Fibroblast of mammary gland (primary cell): ENCODE measurements at regions not wholly inside any gene's neighbourhood (a gene's known extent, or its start where the extent isn't known, plus 50 kb on each side); places are given as distances from the start of the nearest gene placed in this dataset.
A peak's percentile ranks its signal among the peaks of the same experiment; 100 is the strongest.

Source experiments
- DNase-seq: peaks from one replicate; pipeline ENCODE4 v3.0.0-alpha.2; 2010; ENCODE audit warnings: low read depth
- H3K4me3 ChIP-seq: 2 replicates; pipeline ENCODE4 v1.5.1; 2011; ENCODE audit warnings: low read depth, mild to moderate bottlenecking, low read length, moderate library complexity; ENCODE audit not compliant: control insufficient read depth
- TF ChIP-seq, protein P1 (sequence below): conservative IDR thresholded peaks from 2 replicates; pipeline ENCODE4 v1.5.1; 2011; ENCODE audit warnings: low read depth, low read length, inconsistent platforms; ENCODE audit not compliant: control insufficient read depth, insufficient read depth

DNA sequence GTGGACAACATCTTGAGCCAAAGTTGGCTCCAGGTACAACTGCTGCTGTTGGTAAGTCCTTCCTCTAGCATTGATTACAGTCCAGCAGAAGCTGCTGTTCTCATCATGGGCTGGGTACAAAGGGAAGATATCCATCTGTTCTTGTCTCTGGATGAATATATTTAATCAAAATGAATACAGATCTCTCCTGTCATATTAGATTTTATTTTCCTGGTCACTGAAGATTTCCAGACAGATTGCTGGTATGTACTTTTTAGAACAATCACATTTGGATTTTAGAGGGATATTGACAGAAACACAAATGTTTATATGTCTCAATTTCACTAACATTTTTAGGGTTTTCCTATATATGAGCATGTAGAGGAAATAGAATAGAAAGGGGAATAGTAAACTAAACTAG is 155.4 kb upstream of the FHL2 start:
- DNase-seq, result no peak
- no peak overlapping the region for H3K4me3 ChIP-seq
- TF ChIP-seq, protein P1, sequence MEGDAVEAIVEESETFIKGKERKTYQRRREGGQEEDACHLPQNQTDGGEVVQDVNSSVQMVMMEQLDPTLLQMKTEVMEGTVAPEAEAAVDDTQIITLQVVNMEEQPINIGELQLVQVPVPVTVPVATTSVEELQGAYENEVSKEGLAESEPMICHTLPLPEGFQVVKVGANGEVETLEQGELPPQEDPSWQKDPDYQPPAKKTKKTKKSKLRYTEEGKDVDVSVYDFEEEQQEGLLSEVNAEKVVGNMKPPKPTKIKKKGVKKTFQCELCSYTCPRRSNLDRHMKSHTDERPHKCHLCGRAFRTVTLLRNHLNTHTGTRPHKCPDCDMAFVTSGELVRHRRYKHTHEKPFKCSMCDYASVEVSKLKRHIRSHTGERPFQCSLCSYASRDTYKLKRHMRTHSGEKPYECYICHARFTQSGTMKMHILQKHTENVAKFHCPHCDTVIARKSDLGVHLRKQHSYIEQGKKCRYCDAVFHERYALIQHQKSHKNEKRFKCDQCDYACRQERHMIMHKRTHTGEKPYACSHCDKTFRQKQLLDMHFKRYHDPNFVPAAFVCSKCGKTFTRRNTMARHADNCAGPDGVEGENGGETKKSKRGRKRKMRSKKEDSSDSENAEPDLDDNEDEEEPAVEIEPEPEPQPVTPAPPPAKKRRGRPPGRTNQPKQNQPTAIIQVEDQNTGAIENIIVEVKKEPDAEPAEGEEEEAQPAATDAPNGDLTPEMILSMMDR, result no peak

DNA sequence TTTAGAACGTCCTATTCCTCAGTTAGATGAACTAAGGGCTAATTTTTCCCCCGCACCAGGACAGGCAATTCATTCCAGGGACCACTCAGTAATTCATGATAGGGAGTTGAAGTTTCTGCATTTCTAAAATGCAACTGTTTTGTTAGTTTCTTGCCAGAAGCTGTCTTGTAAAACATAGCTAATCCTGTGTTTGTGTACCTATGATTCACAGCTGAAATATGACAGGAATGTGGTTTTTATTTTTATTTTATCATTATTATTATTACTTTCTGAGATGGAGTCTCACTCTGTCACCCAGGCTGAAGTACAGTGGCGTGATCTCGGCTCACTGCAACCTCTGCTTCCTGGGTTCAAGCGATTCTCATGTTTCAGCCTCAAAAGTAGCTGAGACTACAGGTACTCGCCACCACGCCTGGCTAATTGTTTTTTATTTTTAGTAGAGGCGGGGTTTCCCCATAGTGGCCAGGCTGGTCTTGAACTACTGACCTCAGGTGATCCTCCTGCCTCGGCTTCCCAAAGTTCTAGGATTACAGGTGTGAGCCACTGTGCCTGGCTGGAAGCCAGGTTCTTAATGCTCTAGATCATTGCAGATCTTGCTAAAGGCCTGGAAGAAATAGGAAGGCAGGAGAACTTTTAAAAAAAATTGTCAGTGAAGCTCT is 154.8 kb upstream of the FHL2 start:
- no peak overlapping the region for H3K4me3 ChIP-seq
- DNase-seq, result no peak
- TF ChIP-seq, protein P1, result no peak

DNA sequence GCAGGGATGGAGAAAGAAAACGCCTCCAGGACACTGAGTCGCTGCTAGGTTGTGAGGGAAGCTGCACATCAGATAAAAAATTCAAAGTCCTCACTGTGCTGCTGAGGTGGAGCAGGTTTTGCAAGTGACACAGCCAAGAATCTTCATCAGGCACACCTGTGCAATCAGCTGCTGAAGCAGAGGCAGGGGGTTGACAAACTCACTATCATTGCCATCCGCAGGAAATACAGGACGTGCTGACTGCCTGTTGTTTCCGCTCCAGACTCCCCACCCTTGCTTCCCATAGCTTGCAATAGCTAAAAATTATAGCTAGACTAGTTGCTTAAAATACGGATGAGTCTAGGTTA is 147.8 kb upstream of the FHL2 start:
- TF ChIP-seq, protein P1, result no peak
- no peak overlapping the region for H3K4me3 ChIP-seq
- DNase-seq, result no peak

DNA sequence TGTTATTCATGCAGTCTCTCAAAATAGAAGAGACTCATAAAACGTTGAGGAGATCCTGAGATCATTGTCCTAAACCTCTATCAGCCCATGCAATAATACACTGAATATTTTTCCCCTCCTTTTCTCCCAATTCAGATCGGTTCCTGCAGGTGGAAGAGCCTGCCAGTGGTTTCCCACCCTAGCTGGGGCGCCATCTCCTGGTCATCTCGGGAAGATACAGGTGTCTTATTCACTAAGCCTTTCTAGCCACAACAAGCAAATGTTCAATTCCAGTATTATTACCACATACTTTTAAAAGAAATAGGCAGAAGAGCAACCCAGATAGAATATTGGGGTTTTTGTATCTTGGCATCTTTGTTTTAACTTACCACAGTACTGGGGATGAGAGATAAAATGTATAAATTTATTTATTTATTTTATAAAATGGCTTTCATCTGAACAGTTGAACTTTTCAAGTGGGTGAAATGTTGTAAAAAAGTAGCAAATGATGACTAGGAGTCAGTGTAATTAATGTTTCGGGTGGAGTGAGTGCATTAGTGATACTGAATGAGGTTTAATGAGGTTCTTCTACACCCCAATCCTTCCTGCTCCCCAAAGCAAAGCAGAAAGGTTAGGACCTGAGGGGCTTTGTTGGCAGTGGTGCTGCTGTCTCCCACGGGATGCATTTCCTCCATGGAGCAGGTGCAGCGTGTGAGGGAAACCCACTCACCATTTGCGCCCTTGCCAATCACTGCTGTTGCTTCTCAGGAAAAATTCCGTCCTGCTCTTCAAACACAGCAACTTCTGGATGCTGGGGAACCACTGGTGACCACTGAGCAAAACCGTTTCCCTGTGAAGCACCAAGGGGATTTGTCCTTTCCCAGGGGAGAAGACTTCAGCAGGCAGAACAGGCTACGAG is 147.1 kb upstream of the FHL2 start:
- DNase-seq, result peak; percentile 67
- H3K4me3 ChIP-seq, result no peak overlapping the region
- TF ChIP-seq, protein P1, result peak; percentile 89

DNA sequence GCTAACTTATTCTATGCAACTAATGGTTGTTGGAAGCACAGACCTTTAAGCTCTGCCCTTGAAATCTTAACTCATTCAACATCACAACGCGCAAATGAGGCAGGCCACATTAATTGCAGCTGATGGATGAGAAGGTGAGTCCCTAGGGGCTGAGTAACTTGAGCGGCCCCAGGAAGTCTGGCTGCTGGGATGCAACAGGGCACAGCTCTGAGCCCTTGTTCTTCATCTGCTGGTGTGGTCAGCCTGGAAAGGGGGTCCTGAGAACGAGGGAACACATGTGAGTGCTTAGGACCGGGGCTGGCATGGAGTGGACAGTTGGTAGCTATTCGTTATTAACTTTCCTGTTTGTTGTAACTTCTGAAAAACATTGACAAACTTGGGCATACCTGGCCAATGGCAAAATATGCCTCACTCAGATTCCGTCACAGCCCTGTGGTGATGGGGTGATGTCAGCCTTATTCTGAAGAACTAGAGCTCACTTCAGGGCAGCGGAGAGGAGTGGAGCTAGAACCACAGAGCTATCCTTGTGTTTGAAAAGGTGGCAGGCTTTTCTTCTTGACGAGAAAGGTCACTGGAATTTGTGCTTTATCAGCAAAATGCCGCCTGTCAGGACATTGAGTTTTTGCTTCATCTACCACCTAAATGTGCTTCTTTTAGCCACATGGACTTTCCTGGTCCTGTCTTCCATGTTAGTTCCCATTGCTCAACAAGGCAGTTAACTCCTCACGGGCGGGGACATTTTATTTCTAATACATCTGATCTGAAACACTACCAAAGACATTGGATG is 145.9 kb upstream of the FHL2 start:
- no peak overlapping the region for H3K4me3 ChIP-seq
- no peak for DNase-seq
- TF ChIP-seq, protein P1, result no peak

DNA sequence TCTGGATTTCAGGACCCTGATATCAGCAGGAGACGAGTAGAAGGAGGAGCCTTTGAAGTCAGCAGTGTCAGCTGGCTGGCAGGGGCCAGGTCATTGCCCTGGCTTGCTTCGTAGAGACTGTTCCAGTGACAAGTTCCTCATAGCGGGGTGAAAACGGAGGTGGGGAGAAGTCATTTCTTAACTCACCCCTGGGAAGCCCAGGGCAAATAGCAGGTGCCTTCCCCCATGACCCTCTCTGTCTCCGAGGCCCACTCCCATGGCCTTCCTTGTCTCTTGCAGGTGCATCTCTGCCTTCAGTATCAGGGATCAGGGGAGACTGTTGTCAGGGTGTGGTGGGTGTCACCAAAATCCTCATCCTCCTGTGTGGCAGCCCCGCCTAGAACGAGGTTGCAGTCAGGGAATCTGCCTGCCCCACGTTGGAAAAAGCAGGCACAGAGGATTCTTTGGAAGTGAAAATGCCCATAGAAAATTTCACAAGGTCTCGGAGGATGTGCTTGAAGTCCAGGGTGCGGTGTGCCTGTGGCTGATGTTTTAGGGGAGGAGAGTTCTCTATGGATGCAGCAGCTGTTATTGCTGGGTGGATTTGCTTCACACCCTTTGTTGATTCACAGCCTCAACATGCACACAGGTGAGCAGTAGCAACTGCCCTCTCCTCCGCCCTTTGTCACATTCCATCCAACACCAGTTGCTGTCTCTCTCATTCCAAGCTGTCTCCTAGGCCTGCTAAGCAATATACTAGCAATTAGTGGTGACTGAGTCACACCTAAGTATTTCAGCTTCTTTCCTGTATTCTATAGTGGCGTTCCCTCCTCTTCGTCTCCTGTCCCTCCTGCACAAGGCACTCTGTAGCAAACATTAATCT is 142.6 kb upstream of the FHL2 start:
- TF ChIP-seq, protein P1, result no peak
- H3K4me3 ChIP-seq, result no peak overlapping the region
- DNase-seq, result no peak
